ENCODE measurements at regions not wholly inside any gene's neighbourhood (a gene's known extent, or its start where the extent isn't known, plus 50 kb on each side); places are given as distances from the start of the nearest gene placed in this dataset.

DNA sequence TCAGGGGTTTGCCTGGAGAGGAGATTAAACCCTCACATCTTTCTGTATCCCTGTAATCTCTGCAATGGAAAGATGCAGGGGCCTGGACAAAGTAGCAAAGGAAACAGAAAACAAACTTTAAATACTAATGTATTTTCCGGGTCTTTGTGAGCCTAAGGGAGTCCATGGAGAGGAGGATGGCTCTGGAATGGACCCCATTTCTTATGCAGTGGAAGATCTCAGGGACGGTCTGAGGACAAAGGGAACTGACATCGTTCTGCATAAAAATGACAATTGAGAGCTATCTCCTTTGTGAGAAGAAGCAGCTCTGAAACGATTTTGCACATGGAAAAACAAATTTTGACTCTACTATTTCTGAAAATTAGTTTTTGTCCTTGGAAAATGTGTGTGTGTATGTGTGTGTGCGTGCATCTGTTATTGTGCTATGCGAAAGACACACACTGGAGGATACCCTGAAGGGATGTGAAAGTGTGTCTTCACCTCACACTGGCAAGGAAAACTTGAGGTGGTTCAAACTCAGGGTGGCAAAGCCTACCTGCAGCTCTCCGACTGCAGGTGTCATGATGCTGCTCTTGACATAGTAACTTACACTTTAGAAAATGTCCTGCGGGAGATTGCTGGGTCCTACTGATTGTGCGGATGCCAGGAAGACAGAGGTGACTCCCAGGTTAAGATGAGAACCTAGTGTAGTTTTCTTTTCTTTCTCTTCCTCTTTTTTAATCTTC, 126.4 kb upstream of the JADE1 start:
- no TSS peak for BruUV-seq (replicated peaks)
- Histone ChIP-seq H3K9ac (ENCODE audit: insufficient read depth in 1 of 2, low read depth in 2 of 2, low read length in 2 of 2) (no peak overlapping the region), H3K36me3 (ENCODE audit: control insufficient read depth, insufficient read depth, low read length) (no peaks in the 10 kb centered on the region), H2AFZ (ENCODE audit: low read depth, low read length) (peak overlapping the region; percentile 14; the same call in 1 of the 2 replicates), H3K4me3 (no peak overlapping the region), H3K27me3 (ENCODE audit: control insufficient read depth in 2 of 2, insufficient read depth in 2 of 2, low read length in 2 of 2) (no peaks in the 10 kb centered on the region), H3K4me1 (replicated peaks in 1 of 2; ENCODE audit: control insufficient read depth in 2 of 2, insufficient read depth in 2 of 2, low read length in 2 of 2) (peaks cover 0 to 2% of the 10 kb centered on the region in 2 experiments; a peak in 3 of 5 replicates), H4K20me1 (replicated peaks; ENCODE audit: control insufficient read depth, insufficient read depth, low read length) (no peaks in the 10 kb centered on the region), H3K9me1 (ENCODE audit: control insufficient read depth, insufficient read depth, low read length) (no peaks in the 10 kb centered on the region), H3K27ac (ENCODE audit: extremely low read depth, low read depth, low read length) (no peak overlapping the region), H3K9me3 (replicated peaks; ENCODE audit: control insufficient read depth, insufficient read depth, low read depth, low read length) (peaks cover 20% of the 10 kb centered on the region), H3K79me2 (ENCODE audit: control insufficient read depth, insufficient read depth, low read length) (no peaks in the 10 kb centered on the region), H3K4me2 (ENCODE audit: insufficient read depth, low read length) (no peak overlapping the region)
- intact Hi-C loops (cut with micrococcal nuclease) (no loop called here), in situ Hi-C loops (cut with MboI) (no loop called here)
- no peak for DNase-seq (ENCODE audit: extremely low read depth in 1 of 4, low spot score in 3 of 4)
- WGBS (ENCODE audit: insufficient coverage, low coverage, missing lambda C conversion rate), result 55% methylated on average over 9 of the region's 9 CpGs
- ATAC-seq, result no peak
- no peak for TF ChIP-seq PCBP1 (IDR thresholded peaks at IDR 0.05; ENCODE audit: low read depth, low read length, poor library complexity, severe bottlenecking)
- no peak for TF ChIP-seq KDM4B (IDR thresholded peaks at IDR 0.05; ENCODE audit: borderline replicate concordance in 2 of 2, low read depth in 1 of 2)
- TF ChIP-seq ZNF133 (CRISPR knock-in tag; IDR thresholded peaks at IDR 0.05), result no peak
- no peak for TF ChIP-seq ZNF124 (CRISPR knock-in tag; IDR thresholded peaks at IDR 0.05)
- no peak for TF ChIP-seq ZBTB17 (CRISPR knock-in tag; IDR thresholded peaks at IDR 0.05)
- TF ChIP-seq, protein P1, sequence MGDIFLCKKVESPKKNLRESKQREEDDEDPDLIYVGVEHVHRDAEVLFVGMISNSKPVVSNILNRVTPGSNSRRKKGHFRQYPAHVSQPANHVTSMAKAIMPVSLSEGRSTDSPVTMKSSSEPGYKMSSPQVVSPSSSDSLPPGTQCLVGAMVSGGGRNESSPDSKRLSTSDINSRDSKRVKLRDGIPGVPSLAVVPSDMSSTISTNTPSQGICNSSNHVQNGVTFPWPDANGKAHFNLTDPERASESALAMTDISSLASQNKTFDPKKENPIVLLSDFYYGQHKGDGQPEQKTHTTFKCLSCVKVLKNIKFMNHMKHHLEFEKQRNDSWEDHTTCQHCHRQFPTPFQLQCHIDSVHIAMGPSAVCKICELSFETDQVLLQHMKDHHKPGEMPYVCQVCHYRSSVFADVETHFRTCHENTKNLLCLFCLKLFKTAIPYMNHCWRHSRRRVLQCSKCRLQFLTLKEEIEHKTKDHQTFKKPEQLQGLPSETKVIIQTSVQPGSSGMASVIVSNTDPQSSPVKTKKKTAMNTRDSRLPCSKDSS (IDR thresholded peaks at IDR 0.05; ENCODE audit: low read depth, partially characterized antibody), result no peak
- TF ChIP-seq, protein P2, sequence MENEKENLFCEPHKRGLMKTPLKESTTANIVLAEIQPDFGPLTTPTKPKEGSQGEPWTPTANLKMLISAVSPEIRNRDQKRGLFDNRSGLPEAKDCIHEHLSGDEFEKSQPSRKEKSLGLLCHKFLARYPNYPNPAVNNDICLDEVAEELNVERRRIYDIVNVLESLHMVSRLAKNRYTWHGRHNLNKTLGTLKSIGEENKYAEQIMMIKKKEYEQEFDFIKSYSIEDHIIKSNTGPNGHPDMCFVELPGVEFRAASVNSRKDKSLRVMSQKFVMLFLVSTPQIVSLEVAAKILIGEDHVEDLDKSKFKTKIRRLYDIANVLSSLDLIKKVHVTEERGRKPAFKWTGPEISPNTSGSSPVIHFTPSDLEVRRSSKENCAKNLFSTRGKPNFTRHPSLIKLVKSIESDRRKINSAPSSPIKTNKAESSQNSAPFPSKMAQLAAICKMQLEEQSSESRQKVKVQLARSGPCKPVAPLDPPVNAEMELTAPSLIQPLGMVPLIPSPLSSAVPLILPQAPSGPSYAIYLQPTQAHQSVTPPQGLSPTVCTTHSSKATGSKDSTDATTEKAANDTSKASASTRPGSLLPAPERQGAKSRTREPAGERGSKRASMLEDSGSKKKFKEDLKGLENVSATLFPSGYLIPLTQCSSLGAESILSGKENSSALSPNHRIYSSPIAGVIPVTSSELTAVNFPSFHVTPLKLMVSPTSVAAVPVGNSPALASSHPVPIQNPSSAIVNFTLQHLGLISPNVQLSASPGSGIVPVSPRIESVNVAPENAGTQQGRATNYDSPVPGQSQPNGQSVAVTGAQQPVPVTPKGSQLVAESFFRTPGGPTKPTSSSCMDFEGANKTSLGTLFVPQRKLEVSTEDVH (IDR thresholded peaks at IDR 0.05; ENCODE audit: low read depth, partially characterized antibody), result no peak
- TF ChIP-seq RBFOX2 (IDR thresholded peaks at IDR 0.05; ENCODE audit: low read depth, low read length), result no peak
- TF ChIP-seq POLR2AphosphoS5 (IDR thresholded peaks at IDR 0.05; ENCODE audit: control insufficient read depth, insufficient read depth, low read depth, low read length), result no peak
- TF ChIP-seq ZSCAN32 (CRISPR knock-in tag; IDR thresholded peaks at IDR 0.05), result no peak
- no peak for TF ChIP-seq ARNT (IDR thresholded peaks at IDR 0.05)
- TF ChIP-seq HEY1 (CRISPR knock-in tag; IDR thresholded peaks at IDR 0.05; ENCODE audit: borderline replicate concordance), result no peak
- ChIA-PET POLR2A (no interaction called here), CTCF (ENCODE audit: low intra/inter-chr PET ratio) (no interaction called here)
- no peak for FAIRE-seq
